HG03442 (cell line): ENCODE measurements at regions not wholly inside any gene's neighbourhood (a gene's known extent, or its start where the extent isn't known, plus 50 kb on each side); places are given as distances from the start of the nearest gene placed in this dataset.

ENCODE experiments used
- ATAC-seq: cut with Tn5 transposase; IDR thresholded peaks from one replicate; pipeline ENCODE4 v1.9.1; 2021; ENCODE audit warnings: mild to moderate bottlenecking, moderate library complexity; ENCODE audit not compliant: unreplicated experiment

DNA sequence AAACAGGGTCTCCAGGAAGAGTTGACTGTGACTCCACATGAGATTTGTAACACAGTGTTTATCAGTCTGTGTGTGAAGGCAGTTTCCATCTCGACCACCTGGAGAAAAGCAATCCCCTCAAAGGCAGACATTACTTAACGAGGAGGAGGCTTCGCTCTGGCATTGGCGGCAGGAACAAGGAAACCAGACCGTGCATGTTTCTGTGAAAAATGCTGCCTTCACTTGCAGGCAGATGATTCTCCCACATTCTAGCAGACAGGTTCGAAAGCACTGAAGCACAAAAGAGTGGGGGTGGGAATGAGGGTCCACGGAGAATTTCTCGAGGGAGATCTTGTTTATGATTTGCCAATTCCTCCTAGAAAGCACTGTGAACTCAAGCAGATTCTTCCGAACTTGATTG is 414.0 kb downstream of the SLC4A3 start:
- ATAC-seq = no peak

GRCh38 chr2:220043155-220043989 is 415.9 kb downstream of the SLC4A3 start:
- ATAC-seq = no peak

GRCh38 chr2:220043990-220044335 is 416.5 kb downstream of the SLC4A3 start:
- no peak for ATAC-seq

DNA sequence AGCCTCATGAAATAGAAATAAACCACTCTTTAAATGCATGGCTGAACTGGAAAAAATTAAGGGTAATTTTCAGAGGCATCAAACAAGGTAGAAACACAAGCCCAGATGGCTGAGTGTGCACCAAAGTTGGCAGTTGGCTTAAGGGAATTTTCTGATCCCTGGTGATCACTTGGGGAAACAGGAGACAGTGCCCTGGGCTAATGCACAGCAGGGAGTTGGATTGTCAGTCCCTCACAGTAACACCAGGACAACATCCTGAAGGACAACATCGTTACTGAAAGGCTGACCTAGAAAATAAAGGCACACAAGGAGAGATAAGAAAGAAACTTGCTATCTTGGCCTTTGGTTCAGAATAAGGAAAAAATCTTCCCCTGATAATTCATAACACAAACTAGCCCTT is 417.0 kb downstream of the SLC4A3 start:
- no peak for ATAC-seq

DNA sequence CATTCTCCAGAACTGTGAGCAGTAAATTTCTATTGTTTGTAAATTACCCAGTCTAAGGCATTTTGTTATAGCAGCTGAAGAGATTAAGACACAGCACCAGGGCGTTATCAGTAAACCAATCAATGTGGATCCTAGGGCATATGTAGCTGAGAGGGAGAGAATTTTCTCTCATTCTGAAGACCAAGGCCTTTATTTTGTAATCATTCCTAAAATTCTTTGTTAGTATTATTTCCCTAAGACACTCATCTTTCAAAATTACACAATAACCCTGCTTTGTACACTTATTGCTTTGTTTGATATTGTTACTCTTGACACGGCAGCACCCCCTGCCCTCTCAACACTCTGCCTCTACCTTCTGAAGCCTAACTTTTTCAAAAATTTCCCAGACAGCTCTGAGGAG is 419.1 kb downstream of the SLC4A3 start:
- no peak for ATAC-seq

DNA sequence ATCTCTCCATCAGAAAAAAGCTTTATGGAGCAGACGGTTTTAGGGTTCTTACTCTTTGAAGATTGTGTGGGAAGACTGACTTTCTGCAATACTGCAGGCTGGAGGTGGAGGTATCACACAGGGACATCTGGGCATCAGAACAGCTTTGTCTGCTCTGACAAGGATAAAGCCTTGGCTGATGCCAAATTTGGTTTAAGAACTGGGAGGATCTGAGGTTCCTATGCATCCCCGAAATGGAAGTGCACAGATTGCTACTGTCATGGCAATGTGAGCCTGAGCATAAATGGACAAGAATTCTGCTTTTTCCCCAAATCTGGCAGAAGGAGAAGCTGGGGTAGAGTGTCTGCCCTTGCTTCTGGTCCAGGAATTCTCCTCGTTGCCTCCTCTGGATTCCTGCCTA is 424.3 kb downstream of the SLC4A3 start:
- no peak for ATAC-seq

- no peak for ATAC-seq
These were observed 426.5 kb downstream of the SLC4A3 start for GRCh38 chr2:220053919-220054318.

DNA sequence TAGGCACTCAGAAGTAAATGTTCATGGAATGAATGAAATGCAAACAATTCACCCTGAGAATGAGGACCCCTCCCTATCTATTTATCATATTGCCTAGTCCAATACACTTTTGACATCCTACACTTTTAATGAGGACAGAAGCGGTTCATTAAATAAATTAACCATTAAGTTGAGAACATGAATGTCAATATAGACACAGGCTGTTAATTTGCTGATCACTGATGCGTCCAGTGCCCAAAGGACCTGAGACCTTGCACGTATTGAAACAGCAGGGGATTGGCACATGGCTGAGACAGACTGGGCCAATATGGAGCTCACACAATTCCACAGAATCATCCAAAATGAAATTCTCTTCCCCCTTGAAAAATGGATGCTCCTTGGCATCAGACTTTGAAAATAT is 430.0 kb downstream of the SLC4A3 start:
- ATAC-seq = no peak

GRCh38 chr2:220057916-220058315 is 430.5 kb downstream of the SLC4A3 start:
- no peak for ATAC-seq

DNA sequence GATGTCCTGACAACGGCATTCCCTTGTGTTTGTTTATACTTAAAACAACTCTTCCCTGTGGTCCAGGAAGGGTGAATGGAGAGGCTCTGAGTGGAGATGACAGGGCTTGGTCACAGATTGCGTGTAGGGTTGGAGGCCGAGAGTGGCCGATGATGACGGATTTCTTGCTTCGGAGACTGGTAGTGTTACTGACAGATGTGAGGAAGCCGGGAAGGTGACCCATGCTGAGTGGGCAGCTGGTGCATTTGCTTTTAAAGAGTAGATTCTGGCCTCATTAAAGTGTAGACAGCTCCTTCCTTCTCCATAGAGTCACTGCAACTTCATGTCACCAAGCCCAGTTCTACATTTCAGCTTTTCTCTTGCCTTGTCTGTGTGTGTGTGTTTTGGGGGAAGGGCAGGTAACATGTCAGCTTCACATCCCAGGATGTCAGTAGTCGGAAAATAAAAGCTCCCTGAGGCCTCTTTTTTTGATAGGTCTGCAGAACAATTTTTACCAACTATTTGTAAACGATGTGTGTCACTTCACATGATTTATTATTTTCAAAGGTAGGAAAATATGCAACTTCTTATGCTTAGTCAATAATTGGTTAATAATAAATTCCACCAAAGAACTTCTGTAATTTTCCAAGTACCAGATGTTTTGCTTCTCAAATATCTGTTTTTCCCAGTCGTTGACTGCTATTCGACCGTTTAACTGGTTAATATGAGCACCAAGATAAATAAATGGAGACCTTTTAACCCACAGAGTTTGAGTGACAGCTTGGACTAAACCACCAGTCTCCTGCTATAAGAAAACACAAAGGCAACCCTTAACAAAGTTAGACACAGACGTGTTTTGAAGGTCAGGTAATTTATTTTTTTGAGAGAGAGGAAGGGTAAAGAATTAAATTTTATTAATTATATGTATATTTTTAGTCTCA is 436.9 kb downstream of the SLC4A3 start:
- ATAC-seq = no peak

DNA sequence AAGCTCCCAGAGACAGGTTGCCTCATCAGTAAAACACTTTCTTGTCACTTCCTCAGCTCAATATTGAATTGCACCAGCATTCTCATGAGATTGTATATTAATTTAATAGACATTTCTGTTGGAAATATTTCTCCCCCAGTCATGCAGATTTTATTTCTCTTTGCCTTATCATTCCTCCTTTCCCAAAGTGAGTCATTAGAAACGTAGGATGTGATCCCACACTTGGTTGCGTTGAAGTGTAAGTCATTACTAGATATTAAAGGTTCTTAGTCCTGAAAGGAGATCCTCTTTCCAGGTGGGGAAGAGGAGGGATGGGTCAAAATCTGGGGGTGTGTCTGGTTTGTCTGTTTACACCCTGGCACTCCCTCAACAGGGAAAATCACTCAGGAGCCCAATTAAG is 438.2 kb downstream of the SLC4A3 start:
- ATAC-seq = no peak

- no peak for ATAC-seq
These were observed 441.4 kb downstream of the SLC4A3 start for GRCh38 chr2:220068846-220069245.

DNA sequence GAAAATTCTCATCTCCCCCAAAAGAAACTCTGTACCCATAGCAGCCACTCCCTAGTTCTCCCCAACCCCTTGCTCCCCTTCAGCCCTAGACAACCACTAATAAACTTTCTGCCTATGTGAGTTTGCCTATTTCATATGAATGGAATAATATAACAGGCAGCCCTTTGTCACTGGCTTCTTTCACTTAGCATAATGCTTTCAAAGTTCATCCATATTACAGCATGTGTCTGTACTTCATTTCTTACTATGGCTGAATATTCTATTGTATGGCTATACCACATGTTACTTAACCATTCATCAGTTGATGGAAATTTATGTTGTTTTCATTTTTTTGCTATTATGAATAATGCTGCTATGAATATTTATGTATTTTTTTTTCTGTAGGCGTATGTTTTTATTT is 442.9 kb downstream of the SLC4A3 start:
- ATAC-seq = no peak

DNA sequence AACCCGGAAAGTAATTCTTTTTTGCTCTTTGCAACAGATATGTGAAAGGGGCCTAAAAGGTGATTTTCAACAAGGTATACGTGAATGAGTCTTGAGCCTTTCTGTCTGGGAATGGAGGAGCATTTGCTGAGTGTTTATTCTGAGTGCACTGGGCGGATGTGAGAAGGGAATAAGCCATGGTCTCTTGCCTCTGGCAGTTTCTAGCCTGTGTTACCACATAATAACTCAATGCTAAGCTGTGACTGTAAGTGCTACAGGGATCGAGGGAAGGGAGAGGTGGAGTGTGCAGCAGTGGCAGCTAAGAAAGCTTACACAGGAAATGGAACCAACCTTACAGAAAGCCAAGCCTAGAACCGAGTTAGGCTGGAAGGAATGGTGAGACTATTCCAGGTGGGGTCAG is 444.3 kb downstream of the SLC4A3 start:
- ATAC-seq = no peak

- no peak for ATAC-seq
These were observed 445.3 kb downstream of the SLC4A3 start for GRCh38 chr2:220072669-220073220.

DNA sequence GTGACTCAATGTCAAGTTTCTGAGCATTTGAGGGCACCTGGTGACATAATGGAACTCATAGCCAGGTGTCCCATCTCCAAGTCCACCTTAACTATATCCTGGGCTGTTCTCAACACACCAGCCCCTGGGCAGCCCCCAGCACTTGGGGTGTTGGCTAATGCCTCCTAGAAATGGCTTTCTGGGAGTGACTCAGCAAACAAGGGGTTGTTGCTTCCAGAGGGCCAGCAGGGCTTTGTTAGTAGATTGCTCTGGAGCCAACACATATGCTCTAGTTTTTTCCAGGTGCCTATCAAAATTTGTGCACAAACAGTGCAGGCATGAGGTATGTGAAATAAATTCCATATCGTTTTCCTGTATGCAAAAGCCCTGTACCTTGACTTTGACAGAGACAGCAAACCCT is 448.4 kb downstream of the SLC4A3 start:
- no peak for ATAC-seq

GRCh38 chr2:220076734-220077133 is 449.3 kb downstream of the SLC4A3 start:
- ATAC-seq = no peak

DNA sequence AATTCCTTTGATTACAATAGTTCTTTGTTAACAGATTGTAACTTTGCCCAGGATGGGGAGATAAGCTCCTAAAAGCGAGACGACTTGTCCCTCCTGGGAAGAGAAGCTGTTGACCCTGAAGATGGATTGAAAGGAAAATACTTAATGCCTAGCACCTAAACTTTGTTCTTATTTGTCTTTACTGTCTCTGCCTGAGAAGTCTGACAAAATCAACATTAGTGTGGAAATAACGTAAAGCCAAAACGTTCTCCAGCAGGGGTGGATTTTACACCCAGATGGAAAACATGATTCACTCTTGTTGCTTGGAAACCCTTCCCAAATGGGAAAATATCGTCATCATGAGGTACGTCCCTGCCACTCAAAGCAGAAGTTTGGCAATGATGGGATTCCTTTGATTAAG is 450.1 kb downstream of the SLC4A3 start:
- ATAC-seq = no peak

GRCh38 chr2:220078439-220078838 is 451.0 kb downstream of the SLC4A3 start:
- no peak for ATAC-seq

DNA sequence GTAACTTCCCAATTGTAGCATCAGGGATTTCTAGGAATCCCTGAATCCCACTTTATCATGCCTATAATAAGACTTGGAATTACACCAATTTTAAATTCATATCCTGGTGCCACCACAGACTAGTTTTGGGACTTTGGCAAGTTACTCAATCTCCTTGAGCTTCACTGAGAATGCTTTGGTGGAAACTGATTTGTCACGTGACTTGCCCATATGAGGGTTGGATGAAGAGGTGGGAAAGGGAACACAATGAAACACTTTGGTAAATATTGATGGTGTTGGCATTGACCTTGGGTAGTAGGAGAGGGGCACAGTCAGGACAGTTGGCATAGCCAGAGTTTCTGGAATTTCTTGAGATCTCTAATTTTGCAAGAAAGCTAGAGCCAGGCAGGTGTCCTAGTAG is 452.2 kb downstream of the SLC4A3 start:
- no peak for ATAC-seq

DNA sequence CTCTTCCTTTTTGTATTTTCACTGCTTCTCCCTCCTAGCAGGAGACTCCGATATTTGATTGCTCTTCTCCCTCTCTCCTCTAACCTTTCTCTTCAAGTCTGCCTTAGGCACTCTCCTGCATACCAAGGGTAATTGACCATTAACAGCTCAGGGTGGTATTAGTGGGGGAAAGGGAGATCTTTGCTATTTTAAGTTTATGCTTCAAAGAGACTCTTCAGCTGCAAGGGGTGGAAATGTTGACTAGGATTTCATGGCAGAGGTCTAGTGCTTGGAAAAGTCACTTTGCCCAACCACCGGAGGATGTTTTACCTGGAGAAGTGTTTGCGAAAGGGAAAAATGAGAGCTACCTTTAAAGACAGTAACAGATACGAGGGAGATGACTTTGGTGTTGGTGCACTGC is 453.7 kb downstream of the SLC4A3 start:
- ATAC-seq = no peak

DNA sequence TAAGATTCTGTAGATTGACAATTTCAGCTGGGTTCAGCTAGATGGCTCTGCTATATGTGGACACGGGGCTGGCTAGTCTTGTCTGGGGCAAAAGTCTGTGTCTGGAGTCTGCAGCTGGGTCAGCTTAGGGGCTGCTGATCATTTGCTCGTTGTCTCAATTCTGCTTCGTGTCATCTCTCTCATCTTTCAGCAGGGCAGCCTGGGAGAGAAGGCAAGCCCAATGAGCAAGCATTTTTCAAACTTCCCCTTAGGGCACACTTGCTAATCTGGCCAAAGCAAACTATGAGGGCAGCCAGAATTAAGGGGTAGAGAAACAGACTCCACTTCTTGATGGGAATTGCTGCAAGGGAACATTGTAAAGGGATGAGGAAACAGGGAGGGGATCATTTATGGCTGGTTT is 462.6 kb downstream of the SLC4A3 start:
- no peak for ATAC-seq
